H1 (cell line): ENCODE measurements at regions not wholly inside any gene's neighbourhood (a gene's known extent, or its start where the extent isn't known, plus 50 kb on each side); places are given as distances from the start of the nearest gene placed in this dataset.

ENCODE experiments used
- CTCF ChIA-PET: fragments of 300-600 bp; sonication (Branson Sonifier 250); formaldehyde crosslinking; loops from one replicate; lab custom pipeline; 2021; ENCODE audit not compliant: partially characterized antibody; lab: Charles Lee
- POLR2A ChIA-PET: fragments of 300-600 bp; sonication (Branson Sonifier 250); formaldehyde crosslinking; loops from one replicate; lab custom pipeline; 2021; ENCODE audit warnings: inconsistent platforms; ENCODE audit not compliant: partially characterized antibody; lab: Charles Lee
- DNase-seq, 2 experiments: peaks; one replicate each; pipeline versions ENCODE4 v3.0.0 to v3.0.0-alpha.2; 2010 to 2022; ENCODE audit warnings: low spot score in 2 of 2, low read depth in 1 of 2, mixed read lengths in 1 of 2
- FAIRE-seq: peaks from 2 replicates; lab custom pipeline; 2011; peaks lifted over from hg19 to GRCh38; lab: Jason Lieb, UNC
- H2AFZ ChIP-seq: 2 replicates; pipeline ENCODE4 v1.8.1; 2012; ENCODE audit warnings: low read length, inconsistent platforms
- H2AK5ac ChIP-seq: 2 replicates; pipeline ENCODE4 v1.6.1; 2013; ENCODE audit warnings: low read depth, low read length
- H2BK120ac ChIP-seq: replicated peaks from 2 replicates; pipeline ENCODE3; 2013; ENCODE audit warnings: low read depth, low read length, inconsistent platforms
- H2BK12ac ChIP-seq: 2 replicates; pipeline ENCODE4 v1.6.1; 2013; ENCODE audit warnings: low read depth, low read length
- H2BK15ac ChIP-seq: 2 replicates; pipeline ENCODE4 v1.6.1; 2013; ENCODE audit warnings: low read length
- H2BK20ac ChIP-seq: 2 replicates; pipeline ENCODE4 v1.6.1; 2013; ENCODE audit warnings: low read length
- H2BK5ac ChIP-seq: 2 replicates; pipeline ENCODE4 v1.6.1; 2013; ENCODE audit warnings: low read depth, low read length
- H3K14ac ChIP-seq: 2 replicates; pipeline ENCODE4 v1.6.1; 2013; ENCODE audit warnings: inconsistent platforms; ENCODE audit not compliant: insufficient read length
- H3K18ac ChIP-seq: 2 replicates; pipeline ENCODE4 v1.6.1; 2013; ENCODE audit warnings: low read length; ENCODE audit errors: extremely low read depth
- H3K23ac ChIP-seq: 2 replicates; pipeline ENCODE4 v1.6.1; 2013; ENCODE audit warnings: inconsistent platforms; ENCODE audit not compliant: insufficient read length
- H3K23me2 ChIP-seq: 2 replicates; pipeline ENCODE4 v1.6.1; 2013; ENCODE audit warnings: low read depth, low read length
- H3K27ac ChIP-seq: 2 replicates; pipeline ENCODE4 v1.6.1; 2011; ENCODE audit warnings: low read depth, low read length, inconsistent platforms
- H3K27me3 ChIP-seq, 4 experiments: replicated peaks in 1 of 4; 1 replicate in 1 of 4; 2 replicates in 3 of 4; pipeline versions ENCODE4 v1.6.1 to v1.8.1; 2011 to 2013; ENCODE audit warnings: low read length in 3 of 4, mild to moderate bottlenecking in 3 of 4, inconsistent platforms in 2 of 4, mixed read lengths in 2 of 4, moderate library complexity in 1 of 4; ENCODE audit not compliant: control insufficient read depth in 3 of 4, insufficient read depth in 3 of 4; ENCODE audit errors: extremely low read depth in 1 of 4
- H3K36me3 ChIP-seq, 4 experiments: 2 replicates each; pipeline versions ENCODE4 v1.6.1 to v1.8.1; 2011 to 2013; ENCODE audit warnings: mild to moderate bottlenecking in 4 of 4, low read length in 3 of 4, moderate library complexity in 2 of 4, control low read depth in 1 of 4, inconsistent platforms in 1 of 4; ENCODE audit not compliant: insufficient read depth in 4 of 4, control insufficient read depth in 2 of 4
- H3K4ac ChIP-seq: replicated peaks from 2 replicates; pipeline ENCODE3; 2013; ENCODE audit warnings: low read length, low read depth, mixed read lengths, inconsistent platforms; ENCODE audit not compliant: insufficient read length
- H3K4me1 ChIP-seq, 4 experiments: replicated peaks in 1 of 4; 1 replicate in 1 of 4; 2 replicates in 3 of 4; pipeline versions ENCODE4 v1.6.1 to v1.8.1; 2011 to 2013; ENCODE audit warnings: low read length in 3 of 4, inconsistent platforms in 2 of 4, mixed read lengths in 1 of 4; ENCODE audit not compliant: insufficient read depth in 4 of 4, control insufficient read depth in 3 of 4
- H3K4me2 ChIP-seq, 2 experiments: 2 replicates each; pipeline versions ENCODE4 v1.6.1 to v1.8.1; 2011 to 2013; ENCODE audit warnings: low read depth in 2 of 2, low read length in 2 of 2, control low read depth in 1 of 2, inconsistent platforms in 1 of 2, mild to moderate bottlenecking in 1 of 2; ENCODE audit not compliant: insufficient read depth in 1 of 2
- H3K4me3 ChIP-seq, 4 experiments: fragments of 200-600, 300-600 bp in 1 of 4; sonication (generic), shearing (Covaris generic), sonication (Bioruptor Twin) in 1 of 4; 2 replicates each; pipeline versions ENCODE4 v1.5.1 to v1.8.1; 2011 to 2016; ENCODE audit warnings: low read length in 4 of 4, low read depth in 3 of 4, control low read depth in 2 of 4, inconsistent platforms in 2 of 4, mild to moderate bottlenecking in 2 of 4, mixed read lengths in 1 of 4, moderate library complexity in 1 of 4; ENCODE audit not compliant: insufficient read depth in 2 of 4; ENCODE audit errors: extremely low read depth in 1 of 4
- H3K56ac ChIP-seq: replicated peaks from 2 replicates; pipeline ENCODE3; 2013; ENCODE audit warnings: low read depth, mild to moderate bottlenecking, mixed read lengths, low read length, inconsistent platforms; ENCODE audit not compliant: insufficient read length
- H3K79me1 ChIP-seq: 2 replicates; pipeline ENCODE4 v1.6.1; 2013; ENCODE audit warnings: low read depth, low read length, control low read depth
- H3K79me2 ChIP-seq, 2 experiments: 2 replicates each; pipeline versions ENCODE4 v1.6.1 to v1.8.1; 2012 to 2013; ENCODE audit warnings: low read length in 2 of 2, mild to moderate bottlenecking in 2 of 2, inconsistent platforms in 1 of 2; ENCODE audit not compliant: insufficient read depth in 2 of 2, control insufficient read depth in 1 of 2
- H3K9ac ChIP-seq, 4 experiments: replicated peaks in 1 of 4; 1 replicate in 1 of 4; 2 replicates in 3 of 4; pipeline versions ENCODE4 v1.6.1 to v1.8.1; 2011 to 2013; ENCODE audit warnings: low read depth in 3 of 4, low read length in 3 of 4, control low read depth in 2 of 4, mild to moderate bottlenecking in 2 of 4, moderate library complexity in 2 of 4, inconsistent platforms in 1 of 4; ENCODE audit errors: extremely low read depth in 1 of 4
- H3K9me3 ChIP-seq, 2 experiments: 2 replicates each; pipeline versions ENCODE4 v1.6.1 to v1.8.1; 2012 to 2013; ENCODE audit warnings: mild to moderate bottlenecking in 2 of 2, moderate library complexity in 2 of 2, control low read depth in 1 of 2, inconsistent platforms in 1 of 2, low read depth in 1 of 2, low read length in 1 of 2, mixed read lengths in 1 of 2; ENCODE audit not compliant: insufficient read depth in 2 of 2
- H4K20me1 ChIP-seq, 2 experiments: replicated peaks in 1 of 2; 2 replicates each; pipeline versions ENCODE3 to v1.8.1; 2011 to 2013; ENCODE audit warnings: inconsistent platforms in 2 of 2, low read length in 2 of 2, mild to moderate bottlenecking in 1 of 2; ENCODE audit not compliant: insufficient read depth in 2 of 2, control insufficient read depth in 1 of 2
- H4K5ac ChIP-seq: 2 replicates; pipeline ENCODE4 v1.6.1; 2013; ENCODE audit warnings: low read length, low read depth, mixed read lengths, inconsistent platforms; ENCODE audit not compliant: insufficient read length
- H4K8ac ChIP-seq: 2 replicates; pipeline ENCODE4 v1.8.0; 2013; ENCODE audit warnings: mild to moderate bottlenecking, moderate library complexity, low read length, inconsistent platforms; ENCODE audit not compliant: insufficient read depth; ENCODE audit errors: extremely low read depth
- H4K91ac ChIP-seq: replicated peaks from 2 replicates; pipeline ENCODE3; 2013; ENCODE audit warnings: low read length, mixed read lengths, inconsistent platforms; ENCODE audit not compliant: insufficient read length
- ATF2 ChIP-seq: IDR thresholded peaks from 2 replicates; pipeline ENCODE4 v1.6.1; 2012; ENCODE audit warnings: low read length, inconsistent platforms
- EGR1 ChIP-seq: IDR thresholded peaks from 2 replicates; pipeline ENCODE4 v1.6.1; 2011; ENCODE audit warnings: low read depth, low read length, borderline replicate concordance
- EZH2 ChIP-seq: fragments of 200-600 bp; sonication (generic); IDR thresholded peaks from 2 replicates; pipeline ENCODE4 v1.7.1; 2012; ENCODE audit warnings: low read depth, mild to moderate bottlenecking, moderate library complexity, low read length, inconsistent platforms; ENCODE audit not compliant: severe bottlenecking
- JUND ChIP-seq: IDR thresholded peaks from 2 replicates; pipeline ENCODE4 v1.6.1; 2011; ENCODE audit warnings: mild to moderate bottlenecking, improper control_type of control experiment, low read length
- PHF8 ChIP-seq: fragments of 200-600 bp; sonication (generic); conservative IDR thresholded peaks from 2 replicates; pipeline ENCODE4 v1.7.1; 2012; ENCODE audit warnings: low read depth, mild to moderate bottlenecking, inconsistent platforms, low read length, moderate library complexity
- SAP30 ChIP-seq: fragments of 300-600 bp; sonication (generic); IDR thresholded peaks from 2 replicates; pipeline ENCODE4 v1.7.1; 2012; ENCODE audit warnings: low read length, moderate library complexity, mild to moderate bottlenecking, inconsistent platforms; ENCODE audit not compliant: insufficient read depth, insufficient replicate concordance
- SIN3A ChIP-seq, 2 experiments: IDR thresholded peaks in 1 of 2; conservative IDR thresholded peaks in 1 of 2; 2 replicates each; pipeline ENCODE4 v1.6.1; 2011 to 2012; ENCODE audit warnings: low read length in 2 of 2, improper control_type of control experiment in 1 of 2, low read depth in 1 of 2, mild to moderate bottlenecking in 1 of 2
- WGBS, 2 experiments: shearing (Covaris generic) in 1 of 2; methylation state at CpG; one replicate each; pipeline versions ENCODE4 v1.1.6 to v1.1.7; 2013 to 2015; ENCODE audit warnings: low lambda C conversion rate in 2 of 2, mixed read lengths in 2 of 2, inconsistent platforms in 1 of 2, low coverage in 1 of 2, missing lambda C conversion rate in 1 of 2; ENCODE audit not compliant: insufficient replicate concordance in 2 of 2, insufficient coverage in 1 of 2, insufficient read length in 1 of 2; ENCODE audit errors: extremely low coverage in 1 of 2, missing lambda C conversion rate in 1 of 2; 5-methylcytosine and 5-hydroxymethylcytosine counted together

GRCh38 chrX:4528247-4528646 lies 814.8 kb upstream of the PRKX start:
- Histone ChIP-seq H3K27me3 (no peaks in the 10 kb centered on the region), H4K8ac (no peak overlapping the region), H3K4me1 (no peaks in the 10 kb centered on the region), H3K9me3 (no peaks in the 10 kb centered on the region), H4K20me1 (no peaks in the 10 kb centered on the region), H3K79me1 (no peaks in the 10 kb centered on the region), H3K14ac (no peak overlapping the region), H3K4ac (no peak overlapping the region), H4K91ac (no peak overlapping the region), H3K23ac (no peak overlapping the region), H3K4me3 (no peak overlapping the region), H3K23me2 (no peaks in the 10 kb centered on the region), H2BK20ac (no peak overlapping the region), H2AK5ac (no peak overlapping the region), H3K36me3 (no peaks in the 10 kb centered on the region), H4K5ac (no peak overlapping the region), H3K18ac (no peak overlapping the region), H2AFZ (no peak overlapping the region), H3K79me2 (no peaks in the 10 kb centered on the region), H3K56ac (no peak overlapping the region), H2BK120ac (no peak overlapping the region), H2BK15ac (no peak overlapping the region), H3K9ac (no peak overlapping the region), H3K27ac (no peak overlapping the region), H3K4me2 (no peak overlapping the region), H2BK12ac (no peak overlapping the region), H2BK5ac (no peak overlapping the region)
- FAIRE-seq (no peak), DNase-seq (no peak)
- POLR2A ChIA-PET, result no interaction called here
- CTCF ChIA-PET, result no interaction called here
- WGBS, 2 experiments, result 92% methylated on average over 1 of the region's 1 CpG; no CpG with 5 or more reads in 1 of the 2 experiments
- no peak for TF ChIP-seq JUND
- TF ChIP-seq EGR1, result no peak
- TF ChIP-seq SAP30, result no peak
- TF ChIP-seq SIN3A (conservative IDR thresholded peaks at IDR 0.05 in 1 of 2, IDR thresholded peaks at IDR 0.05 in 1 of 2; ENCODE audit: low read depth in 1 of 2, low read length in 2 of 2), result no peak
- no peak for TF ChIP-seq PHF8
- no peak for TF ChIP-seq EZH2
- no peak for TF ChIP-seq ATF2
